ENCODE measurements at regions not wholly inside any gene's neighbourhood (a gene's known extent, or its start where the extent isn't known, plus 50 kb on each side); places are given as distances from the start of the nearest gene placed in this dataset.

DNA sequence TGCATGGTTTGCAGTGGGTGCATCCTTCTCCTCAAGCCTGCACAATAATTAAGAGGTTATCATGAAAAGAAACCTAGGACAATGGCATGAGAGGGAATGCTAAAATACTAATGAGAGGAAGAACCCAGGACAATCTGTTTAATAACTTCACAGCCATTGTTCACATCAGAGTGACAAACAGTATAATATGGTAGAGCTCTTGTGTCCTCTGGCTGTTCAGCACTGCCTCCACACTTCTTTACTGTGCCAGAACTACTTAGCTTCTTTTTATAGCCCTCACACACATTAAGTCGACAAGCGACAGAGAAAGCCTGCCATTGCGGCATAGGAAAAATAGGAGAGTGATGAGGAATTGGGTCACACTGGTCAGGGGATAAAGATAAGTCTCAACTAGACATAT lies 65.0 kb upstream of the MEIS2 start:
- DNase-seq: no peak

DNA sequence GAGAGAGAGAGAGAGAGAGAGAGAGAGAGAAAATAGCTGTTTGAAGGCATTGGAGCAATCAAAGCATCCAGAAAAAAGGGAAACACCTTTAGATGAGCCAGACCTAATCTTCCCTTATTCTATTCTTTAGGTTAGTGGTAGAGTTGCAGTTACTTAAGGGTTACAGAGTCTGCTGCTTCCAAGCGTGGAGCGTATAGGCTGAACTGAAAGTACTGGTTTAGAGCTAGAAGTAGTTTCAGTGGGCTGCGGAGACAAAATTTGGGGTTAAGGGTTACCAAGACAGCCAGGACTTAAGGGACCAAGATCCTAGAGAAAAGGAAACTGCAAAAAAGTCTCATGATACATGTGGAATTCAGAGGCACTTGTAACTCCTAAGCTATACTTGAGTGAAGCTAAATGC lies 66.1 kb upstream of the MEIS2 start:
- DNase-seq: no peak

DNA sequence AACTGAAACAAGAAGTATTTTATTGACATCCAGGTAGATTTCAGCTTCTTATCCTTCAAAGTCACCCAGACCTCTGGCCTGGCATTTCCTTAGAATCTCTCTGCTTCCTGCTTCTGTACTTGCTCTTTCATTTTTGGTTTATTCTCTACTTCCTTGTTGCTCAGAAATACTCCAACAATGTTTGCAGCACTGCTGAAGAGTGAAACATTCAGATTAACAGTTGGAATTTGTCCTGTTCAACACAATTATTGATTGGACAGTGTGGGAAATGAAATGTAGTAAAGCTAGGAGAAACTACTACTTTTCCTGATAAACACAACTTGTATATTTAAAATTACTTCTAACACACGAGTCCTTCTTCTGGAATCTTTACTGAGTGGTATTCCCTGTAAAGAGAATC lies 81.0 kb upstream of the MEIS2 start:
- DNase-seq: no peak

DNA sequence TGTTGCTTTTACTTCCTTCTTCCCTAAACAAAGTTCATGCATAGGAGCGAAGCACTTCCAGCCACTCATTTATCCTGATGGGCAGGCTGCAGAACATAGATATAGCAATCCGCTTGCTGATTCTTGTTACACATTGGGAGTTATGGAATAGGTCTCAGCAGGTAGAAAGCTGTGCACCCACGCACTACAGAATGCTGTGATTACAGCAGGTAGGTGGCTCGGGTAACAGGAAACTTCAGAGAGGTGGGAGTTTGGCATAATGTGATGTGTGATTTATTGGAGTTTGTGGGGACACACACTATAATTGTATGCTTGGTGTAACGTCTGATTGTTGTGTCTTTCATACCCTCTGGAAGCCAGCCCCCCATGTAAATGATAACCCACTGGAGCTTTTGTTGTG lies 99.2 kb upstream of the MEIS2 start:
- DNase-seq: no peak

DNA sequence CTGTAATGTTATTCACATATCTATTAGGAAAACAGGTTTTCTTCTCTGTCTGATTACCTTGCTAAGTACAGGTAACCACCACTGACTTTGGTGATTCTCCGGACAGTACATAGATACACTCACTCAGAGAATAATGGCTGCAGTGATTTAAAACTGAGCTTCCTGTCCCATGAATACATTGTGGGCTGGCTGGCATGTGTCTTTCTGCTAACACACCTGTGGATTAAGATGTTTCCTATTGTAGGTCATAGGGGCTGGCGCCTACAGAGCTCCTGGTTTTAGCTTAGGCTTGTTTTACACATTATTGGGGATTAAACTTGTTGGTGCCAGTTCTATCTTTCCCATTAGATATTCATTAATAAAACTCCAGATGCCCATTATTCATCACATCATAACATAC lies 102.7 kb upstream of the MEIS2 start:
- DNase-seq: no peak

DNA sequence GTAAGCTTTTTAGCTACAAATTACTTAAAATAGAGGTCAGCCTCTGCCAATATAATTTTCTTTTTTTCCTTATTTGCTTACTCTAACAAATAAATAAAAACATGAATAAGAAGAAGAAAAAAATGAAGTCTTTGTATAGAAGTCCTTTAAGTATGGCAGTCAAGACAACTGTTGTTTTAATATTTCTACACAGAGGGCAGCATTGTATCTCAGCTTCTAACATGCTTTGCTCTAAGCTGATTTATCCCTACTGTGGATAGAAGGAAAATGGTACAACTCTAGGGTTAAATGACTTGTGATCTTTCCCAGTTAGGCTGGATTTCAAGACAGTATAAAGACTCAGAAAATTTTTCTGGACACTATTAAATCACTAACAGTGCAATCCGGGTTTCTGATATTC lies 104.3 kb upstream of the MEIS2 start:
- peak; percentile 14 for DNase-seq

DNA sequence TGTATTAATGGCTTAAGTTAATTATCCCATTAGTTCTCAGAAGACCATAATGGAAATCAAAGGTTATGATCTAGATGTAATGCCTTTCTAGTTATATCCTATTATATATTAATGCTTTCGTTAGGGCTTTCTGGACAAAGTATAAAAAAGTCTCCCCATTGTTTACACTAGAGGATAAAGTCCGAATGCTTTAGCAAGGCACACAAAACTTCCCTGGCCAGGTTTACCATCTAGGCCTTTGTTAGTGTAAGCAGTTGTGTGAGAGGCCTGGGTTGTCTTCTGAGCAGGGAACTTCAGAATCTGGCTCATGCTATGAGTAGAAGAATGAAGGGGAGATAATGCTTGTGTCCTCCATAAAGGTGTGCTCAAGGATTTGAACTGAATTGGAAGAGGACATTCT lies 106.3 kb upstream of the MEIS2 start:
- no peak for DNase-seq

DNA sequence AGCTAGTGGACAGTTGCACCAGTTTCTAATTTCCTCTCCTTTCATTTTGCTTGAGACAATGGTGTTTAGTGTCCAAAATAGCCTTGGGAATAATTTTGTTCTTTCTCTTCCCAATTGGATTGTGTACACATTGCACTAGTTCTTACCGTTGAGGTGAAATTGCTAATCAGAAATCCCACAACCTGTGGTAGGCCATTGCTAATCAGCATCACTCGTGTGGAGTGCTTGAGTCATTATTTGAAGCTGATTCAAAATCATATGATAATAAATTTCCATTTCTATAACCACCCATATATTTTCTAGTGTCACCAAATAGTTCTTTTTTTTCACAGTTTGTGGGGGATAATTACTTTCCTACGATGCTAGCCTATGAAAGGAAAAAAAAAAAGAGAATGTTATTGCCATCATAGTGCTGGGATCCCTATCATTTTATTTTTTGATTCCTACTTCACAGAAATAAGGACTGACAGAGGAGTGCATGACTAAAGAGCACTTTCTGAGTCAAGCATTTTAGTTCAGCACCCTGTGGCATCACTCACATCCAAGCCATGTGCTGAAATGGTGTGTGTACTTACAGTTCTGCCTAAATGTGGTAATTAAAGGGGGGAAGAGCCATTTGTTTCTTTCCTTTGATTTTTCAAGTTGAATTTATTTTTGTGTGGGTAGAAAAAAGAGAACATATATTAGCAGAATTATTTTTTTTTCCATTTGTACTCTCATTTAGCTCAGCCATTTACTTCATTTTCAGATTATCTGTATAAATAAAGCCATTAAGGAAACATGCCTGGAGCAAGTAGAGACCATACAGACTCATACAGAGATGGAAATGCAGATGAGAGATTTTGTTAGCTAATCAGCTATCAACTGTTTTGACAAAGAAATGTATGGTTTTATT lies 108.0 kb upstream of the MEIS2 start:
- DNase-seq: no peak

DNA sequence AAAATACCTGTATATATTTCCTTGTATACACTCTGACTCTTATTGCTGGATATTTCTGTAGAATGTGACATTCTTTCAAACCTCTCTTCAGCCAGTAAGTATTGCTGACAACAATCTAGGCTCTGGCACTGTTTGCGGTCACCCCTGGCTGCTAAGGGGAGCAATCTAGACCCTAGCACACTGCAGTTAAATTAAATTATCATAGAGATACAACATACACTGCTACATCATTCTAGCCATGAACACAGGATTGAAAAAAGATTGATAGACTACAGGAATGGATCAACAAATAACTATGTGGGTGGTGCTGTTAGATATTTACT lies 108.7 kb upstream of the MEIS2 start:
- DNase-seq: no peak

DNA sequence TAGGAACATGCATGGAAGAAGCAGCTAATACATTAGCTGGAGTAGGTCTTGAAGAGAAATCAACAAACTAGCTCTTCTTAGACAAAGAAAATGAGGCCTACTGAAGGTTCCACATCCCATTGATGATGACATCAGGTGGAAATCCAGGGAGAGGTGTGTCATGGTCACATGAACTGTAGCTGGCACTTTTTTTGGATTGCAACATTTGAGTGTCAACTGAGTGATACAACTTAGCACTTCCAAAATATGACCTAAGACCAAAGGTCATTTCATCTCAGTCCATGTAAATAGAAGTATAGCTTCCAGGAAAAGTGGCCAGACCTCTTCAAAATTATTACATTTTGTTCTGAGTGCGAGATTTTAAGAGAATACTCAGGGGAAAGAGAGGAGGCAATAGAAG lies 117.2 kb upstream of the MEIS2 start:
- no peak for DNase-seq

DNA sequence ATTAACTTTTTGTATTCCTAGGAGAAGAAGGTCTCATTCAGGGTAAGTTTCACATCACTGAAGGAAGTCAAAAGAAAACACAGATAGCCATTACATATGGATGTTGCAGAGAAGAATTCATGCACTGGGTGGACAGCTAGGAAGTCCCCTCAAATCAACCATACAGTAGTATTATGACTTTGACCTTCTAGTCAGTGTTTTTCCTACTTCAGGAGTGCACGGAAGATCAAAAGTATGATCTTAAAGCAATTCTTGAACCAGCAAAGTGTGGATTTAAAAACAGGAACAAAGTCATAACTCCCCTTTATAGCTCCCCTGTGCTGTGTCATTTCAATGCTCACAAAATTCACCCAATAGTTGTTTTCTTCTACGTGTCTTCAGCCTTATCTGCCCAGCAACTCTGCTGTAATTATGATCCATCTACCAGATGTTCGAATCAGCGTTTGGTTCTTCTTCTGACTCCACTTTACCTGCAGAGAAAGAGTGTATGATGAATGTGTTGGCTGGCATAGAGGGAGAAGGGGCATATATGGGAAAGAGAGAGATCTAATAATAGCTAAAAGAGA lies 118.1 kb upstream of the MEIS2 start:
- DNase-seq: no peak

DNA sequence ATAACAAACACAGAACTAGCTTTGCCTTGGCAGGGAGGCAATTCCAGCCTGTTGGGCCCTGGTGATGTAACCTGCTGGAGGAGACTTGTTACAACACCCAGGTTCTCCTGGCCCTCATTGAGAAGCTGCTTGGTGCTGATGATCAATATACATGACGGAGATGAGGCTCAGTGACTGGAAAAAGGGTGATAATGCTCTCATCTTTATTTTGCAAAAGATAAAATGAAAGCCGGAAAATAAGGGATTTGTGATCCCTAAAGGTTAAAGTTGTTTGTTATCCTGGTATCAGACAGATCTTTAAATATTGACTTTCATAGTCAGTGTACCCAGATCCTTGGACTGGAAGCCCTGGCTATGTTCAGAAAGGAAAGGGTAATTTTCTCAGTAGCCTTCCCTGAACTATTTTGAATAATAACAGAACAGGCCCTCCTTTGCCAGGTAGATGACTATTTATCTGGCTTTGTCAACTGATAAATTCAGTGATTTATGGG lies 118.9 kb upstream of the MEIS2 start:
- DNase-seq: peak; percentile 16

DNA sequence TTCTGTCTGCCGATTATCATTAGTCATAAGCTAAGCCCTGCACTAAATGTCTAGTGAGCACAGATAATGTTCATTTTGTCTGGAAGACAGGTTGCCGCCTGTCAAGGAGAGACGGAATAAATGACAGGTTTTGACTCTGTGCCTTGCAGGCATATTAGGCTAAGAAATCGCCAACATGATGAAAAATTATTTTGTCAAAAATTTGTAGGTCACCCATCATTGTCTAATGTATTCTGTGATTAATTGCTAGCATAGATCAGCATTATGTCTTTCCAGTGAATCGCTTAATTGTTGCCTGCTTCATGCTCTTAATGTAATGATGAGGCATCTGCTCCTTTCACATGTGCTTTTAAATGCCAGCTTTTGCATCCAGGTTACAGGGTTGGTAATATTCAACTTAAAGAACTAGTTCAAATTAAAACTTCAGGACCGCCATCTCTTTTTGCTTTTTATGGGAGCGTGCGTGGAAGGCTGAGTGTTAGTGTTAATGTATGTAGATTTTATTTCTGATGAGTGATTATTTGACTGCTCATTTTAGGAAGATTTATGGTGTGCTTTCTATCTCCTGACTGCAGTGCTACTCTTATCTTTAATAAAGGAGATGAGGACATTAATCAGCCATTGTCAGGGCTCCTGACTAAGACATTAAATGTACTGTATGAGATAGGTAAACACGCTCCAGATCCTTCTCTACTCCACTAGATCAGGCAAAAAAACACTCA lies 120.8 kb upstream of the MEIS2 start:
- no peak for DNase-seq

DNA sequence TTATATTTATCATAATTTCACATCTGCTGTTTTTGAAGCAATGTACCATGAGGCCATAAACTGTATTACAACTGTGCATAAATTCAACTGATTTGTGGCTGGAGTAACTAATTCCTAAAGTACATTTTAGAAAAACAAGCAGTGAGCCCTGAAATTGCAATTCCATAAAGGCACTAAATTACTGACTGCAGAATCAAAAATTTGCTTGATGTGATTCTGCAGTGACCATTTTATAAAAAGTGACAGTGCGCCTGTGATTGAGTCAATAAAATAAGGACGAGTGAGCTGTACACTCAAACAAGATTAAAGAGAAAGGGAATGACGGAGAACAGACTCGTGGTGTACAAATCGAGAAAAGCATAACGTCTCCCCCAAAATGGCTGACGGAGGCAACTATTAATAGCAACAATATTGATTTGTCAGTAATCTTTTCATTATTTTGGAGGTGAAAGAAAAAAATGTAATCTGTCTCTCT lies 121.4 kb upstream of the MEIS2 start:
- no peak for DNase-seq

DNA sequence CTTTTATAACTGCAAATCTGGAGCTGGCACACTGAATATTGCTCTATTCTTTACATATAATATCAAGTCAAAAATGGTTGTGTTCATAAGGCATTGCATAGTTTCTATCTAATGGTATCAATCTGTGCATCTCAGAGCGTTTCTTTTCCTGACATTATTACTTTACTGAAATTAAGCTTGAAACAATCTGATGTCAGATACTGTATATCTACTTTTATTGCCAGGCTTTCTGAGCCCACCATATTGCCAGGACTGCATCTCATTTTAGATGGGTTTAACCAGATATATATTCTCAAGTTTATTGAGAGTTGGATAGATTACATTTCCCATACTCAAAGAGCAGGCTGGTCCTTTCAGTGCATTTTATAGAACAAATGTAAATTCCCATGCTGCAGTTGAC lies 122.7 kb upstream of the MEIS2 start:
- no peak for DNase-seq

DNA sequence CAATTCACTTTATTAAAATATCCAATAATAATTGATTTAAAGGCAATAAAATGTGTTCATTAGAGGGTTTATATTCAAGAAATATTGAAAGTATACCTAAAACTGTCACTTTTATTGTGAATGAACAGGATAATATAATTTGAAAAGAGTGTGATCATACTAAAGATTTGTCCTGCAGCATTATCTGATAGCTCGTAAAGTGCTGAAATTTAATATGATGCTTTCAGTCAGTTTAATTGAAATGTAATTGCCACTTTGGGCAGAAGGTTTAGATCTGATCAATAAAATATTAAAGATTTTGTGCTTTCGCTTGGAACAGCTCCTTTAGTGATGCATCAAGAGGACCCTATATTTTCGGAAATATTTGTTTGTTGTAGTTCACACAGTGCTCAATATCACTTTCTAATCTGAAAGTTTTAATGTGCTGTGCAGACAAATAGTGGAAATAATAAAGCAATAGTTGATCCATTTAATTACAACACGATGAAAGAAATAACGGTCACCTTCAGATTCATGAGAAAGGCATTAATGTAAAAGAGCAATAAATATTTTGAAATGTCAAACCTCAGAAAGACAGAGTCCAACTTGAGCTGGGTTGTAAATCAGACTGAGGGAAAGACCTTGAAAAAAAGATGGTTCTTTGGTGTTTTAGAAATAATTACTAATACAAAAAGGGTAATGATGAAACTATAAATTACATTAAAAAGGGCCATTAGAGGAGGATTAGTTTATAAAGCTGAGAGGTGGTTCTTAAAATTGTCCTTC lies 129.7 kb upstream of the MEIS2 start:
- no peak for DNase-seq

DNA sequence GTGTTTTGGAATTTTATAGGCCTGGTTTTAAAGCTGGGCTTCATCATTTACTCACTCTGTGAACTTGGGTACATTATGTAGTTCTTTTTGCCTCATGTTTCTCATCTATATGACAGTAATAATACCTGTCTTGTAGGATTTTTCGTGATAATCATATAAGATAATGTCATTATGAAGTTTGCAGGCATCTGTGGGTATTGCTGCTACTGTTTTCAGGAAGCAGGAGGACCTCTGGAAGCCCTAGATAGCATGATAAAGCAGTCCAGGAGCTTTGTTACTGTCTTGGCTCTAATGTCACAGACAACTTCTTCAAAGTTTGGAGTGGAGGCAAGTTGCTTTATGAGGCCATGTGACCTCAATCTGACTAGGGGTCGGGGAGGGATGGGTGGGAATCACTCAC lies 145.0 kb upstream of the MEIS2 start:
- no peak for DNase-seq

DNA sequence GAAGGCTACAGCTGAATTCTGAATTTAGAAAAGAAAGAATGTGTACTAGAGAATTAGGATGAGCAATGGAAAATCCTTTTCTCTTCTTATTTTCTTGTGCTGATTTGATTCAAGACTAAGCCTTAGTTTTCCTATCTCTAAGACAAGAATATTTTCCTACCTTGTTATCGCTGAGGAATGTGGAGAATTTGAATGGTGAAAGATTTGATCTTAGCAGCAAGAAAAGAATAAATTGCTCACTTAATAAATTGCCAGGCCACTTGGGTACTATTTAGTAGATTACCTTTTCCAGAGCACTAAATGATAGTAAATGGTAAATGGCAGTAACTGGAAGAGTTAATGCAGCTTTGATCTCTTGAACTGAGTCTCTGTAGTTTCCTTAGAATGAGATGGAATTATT lies 145.7 kb upstream of the MEIS2 start:
- DNase-seq: no peak

DNA sequence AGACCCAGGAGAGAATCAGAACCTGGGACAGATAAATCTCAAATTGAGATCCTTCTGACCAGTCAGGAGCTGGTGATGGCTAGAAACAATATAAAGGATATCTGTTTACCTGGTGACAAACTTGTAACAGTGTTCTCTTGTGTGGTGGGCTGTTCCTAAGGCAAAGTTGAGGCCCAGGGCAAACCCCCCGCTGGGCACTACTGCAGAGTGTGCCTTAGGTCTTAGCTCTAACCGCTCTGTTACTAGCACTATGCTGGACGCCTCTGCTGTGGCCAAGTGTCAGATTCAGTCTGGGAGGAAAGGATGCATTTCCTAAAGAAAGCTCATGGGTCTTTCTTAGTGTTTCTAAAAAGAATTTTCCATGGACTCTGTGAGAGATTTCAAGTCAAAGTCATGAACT lies 146.5 kb upstream of the MEIS2 start:
- no peak for DNase-seq

DNA sequence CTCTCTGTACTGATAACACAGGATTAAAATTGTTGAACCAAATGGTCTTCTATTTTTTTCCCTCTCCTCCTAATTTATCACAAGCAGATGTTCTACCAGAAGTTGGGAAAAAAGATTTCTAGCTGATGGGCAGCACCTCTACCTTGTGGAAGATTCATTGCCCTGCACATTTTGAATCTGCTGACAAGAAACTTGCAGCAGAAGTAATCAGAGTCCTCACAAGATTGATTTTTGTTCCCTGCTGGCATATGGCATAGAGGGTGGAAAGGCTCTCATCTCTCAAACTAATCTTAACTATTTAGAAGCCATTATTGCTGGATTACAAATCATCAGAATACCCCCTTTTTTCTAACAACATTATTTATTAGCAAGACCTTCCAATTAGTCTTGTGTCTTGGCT lies 148.9 kb upstream of the MEIS2 start:
- DNase-seq: no peak

DNA sequence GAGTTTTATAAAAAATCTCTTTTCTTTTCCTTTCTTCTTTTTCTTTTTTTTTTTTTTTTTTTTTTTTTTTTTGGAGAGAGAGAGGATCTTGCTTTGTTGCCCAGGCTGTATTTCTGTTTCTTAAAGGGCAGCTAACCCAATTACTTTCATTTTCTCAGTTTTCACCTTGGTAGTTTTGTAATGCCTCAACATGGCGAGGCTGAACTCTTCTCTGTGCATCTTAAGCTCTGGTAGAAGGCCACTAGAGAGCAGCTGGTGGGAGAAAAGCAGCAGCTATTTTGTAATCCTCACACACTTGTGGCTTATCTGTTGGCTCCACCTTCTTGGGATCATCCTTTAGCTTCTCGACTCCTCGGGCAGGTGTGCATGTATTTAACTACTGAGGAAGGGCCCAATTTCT lies 152.2 kb upstream of the MEIS2 start:
- DNase-seq: no peak

DNA sequence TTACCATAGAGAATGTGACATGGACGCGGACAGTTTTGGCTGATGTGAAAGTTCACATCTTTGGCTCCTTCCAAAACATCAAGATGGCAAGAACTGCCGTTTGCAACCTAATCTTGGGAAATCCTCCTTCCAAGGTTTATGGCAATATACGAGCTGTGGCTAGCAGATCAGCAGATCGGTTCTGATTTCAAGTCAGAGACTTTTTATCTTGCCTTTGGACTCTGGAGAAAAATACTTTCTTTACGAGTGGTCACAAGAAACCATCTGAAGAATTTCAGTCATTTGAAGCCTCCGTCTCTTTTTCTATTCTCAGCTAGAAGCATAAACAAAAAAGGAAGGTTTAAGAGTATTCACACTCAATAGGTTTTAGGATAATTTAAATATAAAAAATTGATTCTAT lies 153.5 kb upstream of the MEIS2 start:
- no peak for DNase-seq

DNA sequence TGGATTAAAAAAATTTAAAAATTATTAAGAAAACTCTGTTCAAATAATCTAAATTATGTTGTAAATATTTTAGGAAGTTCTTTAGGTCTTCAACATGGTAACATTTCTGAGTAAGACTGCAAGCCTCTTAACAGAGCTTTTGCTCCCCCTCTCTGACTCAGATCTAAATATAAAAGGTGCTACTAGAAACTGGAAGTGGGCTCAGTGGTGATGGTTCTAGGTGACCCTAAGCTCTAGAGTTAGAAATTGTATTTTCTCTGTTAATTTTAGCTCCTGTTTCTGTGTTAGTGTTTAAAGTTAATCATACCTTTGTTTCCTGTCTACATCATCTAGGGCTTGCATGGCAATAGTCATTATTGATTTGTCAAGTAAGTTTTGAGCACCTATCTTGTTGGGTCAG lies 159.9 kb upstream of the MEIS2 start:
- DNase-seq: no peak
